HAP-1 (cell line): ENCODE measurements at regions not wholly inside any gene's neighbourhood (a gene's known extent, or its start where the extent isn't known, plus 50 kb on each side); places are given as distances from the start of the nearest gene placed in this dataset.

Experiments
- DNase-seq, 2 experiments: peaks; one replicate each; pipeline ENCODE4 v3.0.0-alpha.2; 2016 to 2020; ENCODE audit warnings: low spot score in 2 of 2
- H3K27me3 ChIP-seq: fragments of 250-450 bp; sonication (Bioruptor Pico); 2 replicates; pipeline ENCODE4 v1.5.1; 2020; ENCODE audit warnings: low read depth, mild to moderate bottlenecking, moderate library complexity
- H3K36me3 ChIP-seq: fragments of 250-450 bp; sonication (Bioruptor Pico); replicated peaks from 2 replicates; pipeline ENCODE4 v1.5.1; 2020; ENCODE audit warnings: mild to moderate bottlenecking
- H3K4me1 ChIP-seq: fragments of 250-450 bp; sonication (Bioruptor Pico); 2 replicates; pipeline ENCODE4 v1.5.1; 2020; ENCODE audit warnings: mild to moderate bottlenecking
- H3K4me3 ChIP-seq: fragments of 250-450 bp; sonication (Bioruptor Pico); 2 replicates; pipeline ENCODE4 v1.5.1; 2020; ENCODE audit warnings: mild to moderate bottlenecking, moderate library complexity
- H3K9me3 ChIP-seq: fragments of 250-450 bp; sonication (Bioruptor Pico); 2 replicates; pipeline ENCODE4 v1.5.1; 2020; ENCODE audit warnings: mild to moderate bottlenecking, moderate library complexity
- in situ Hi-C: fragments of 300-500 bp; cut with MboI; formaldehyde crosslinking; loops from 3 replicates; pipeline ENCODE4 v1.14.3; 2020; ENCODE audit warnings: low sequenced_read_pairs, inconsistent platforms, mixed read lengths

GRCh38 chr14:61616524-61617185, 78.7 kb upstream of the HIF1A start:
- H3K36me3 ChIP-seq = no peaks in the 10 kb centered on the region
- H3K9me3 ChIP-seq = no peaks in the 10 kb centered on the region
- DNase-seq = no peak
- no peak overlapping the region for H3K4me3 ChIP-seq
- peaks cover 13% of the 10 kb centered on the region for H3K27me3 ChIP-seq
- no peaks in the 10 kb centered on the region for H3K4me1 ChIP-seq
- in situ Hi-C loops = no loop called here

DNA sequence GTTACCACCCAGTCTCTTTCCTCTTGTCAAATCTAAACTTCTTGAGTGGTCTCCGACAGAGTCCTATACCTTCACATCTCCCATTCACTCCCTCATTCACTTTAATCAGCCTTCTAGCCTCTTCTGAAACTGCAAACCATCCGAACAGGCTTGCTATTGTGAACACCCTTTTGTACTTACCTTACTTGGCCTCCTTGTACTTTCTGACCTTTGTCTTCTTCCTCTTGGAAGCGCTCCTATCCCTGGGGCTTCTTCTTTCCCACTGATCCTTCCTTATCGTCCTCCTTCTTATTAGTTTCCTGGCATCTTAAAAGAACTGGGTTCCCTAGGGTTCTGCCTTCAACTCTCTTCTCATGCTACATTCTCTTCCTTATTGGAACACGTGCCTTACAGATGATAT, 76.9 kb upstream of the HIF1A start:
- H3K4me3 ChIP-seq = no peak overlapping the region
- no peaks in the 10 kb centered on the region for H3K4me1 ChIP-seq
- in situ Hi-C loops = no loop called here
- H3K36me3 ChIP-seq = no peaks in the 10 kb centered on the region
- H3K27me3 ChIP-seq = peaks cover 18% of the 10 kb centered on the region
- no peak for DNase-seq
- H3K9me3 ChIP-seq = no peaks in the 10 kb centered on the region

GRCh38 chr14:61619494-61619893, 75.8 kb upstream of the HIF1A start:
- in situ Hi-C loops = no loop called here
- Histone ChIP-seq H3K36me3 (no peaks in the 10 kb centered on the region), H3K4me1 (peaks cover 2% of the 10 kb centered on the region; the same call in 1 of the 2 replicates), H3K27me3 (peaks cover 22% of the 10 kb centered on the region), H3K4me3 (no peak overlapping the region), H3K9me3 (no peaks in the 10 kb centered on the region)
- no peak for DNase-seq

DNA sequence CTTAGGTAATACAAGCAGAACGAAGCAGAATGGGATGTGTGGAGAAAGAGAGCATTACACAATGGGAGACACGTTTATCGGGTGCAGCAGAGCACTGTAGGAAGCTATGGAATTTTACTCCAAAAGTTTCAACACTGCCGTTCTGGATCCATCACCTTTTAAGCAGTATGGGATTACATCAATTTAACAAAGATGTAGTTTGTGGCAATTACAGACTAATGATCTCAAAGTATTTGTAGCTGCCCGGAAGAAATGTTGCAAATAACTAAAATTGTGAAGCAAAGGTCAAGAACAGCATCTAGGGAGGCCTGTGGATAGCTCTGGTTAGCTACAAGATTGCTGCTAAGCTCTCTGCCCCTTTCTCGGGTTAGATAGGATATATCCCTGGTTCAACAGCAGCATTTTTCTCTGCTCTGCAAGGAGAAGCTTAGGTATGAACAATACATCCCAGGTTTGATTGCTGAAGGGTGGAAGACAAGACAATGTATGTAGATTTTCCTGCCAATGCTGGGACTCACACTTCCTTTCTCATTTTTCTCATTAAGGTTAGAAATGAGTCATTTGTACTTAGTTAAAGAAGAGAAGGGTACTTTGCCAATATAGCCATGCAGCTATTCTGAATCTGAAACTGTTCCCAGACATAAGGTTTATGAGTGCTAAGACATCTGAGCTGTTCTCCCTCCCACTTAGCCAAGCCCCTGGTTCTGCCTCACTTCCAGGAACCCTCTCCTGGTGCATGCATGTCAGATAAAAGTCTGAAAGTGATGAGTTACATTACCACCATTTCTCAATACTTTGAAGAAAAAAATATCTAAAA, 75.0 kb upstream of the HIF1A start:
- peaks cover 2% of the 10 kb centered on the region; the same call in 1 of the 2 replicates for H3K4me1 ChIP-seq
- no peak overlapping the region for H3K4me3 ChIP-seq
- H3K9me3 ChIP-seq = no peaks in the 10 kb centered on the region
- H3K27me3 ChIP-seq = peaks cover 27% of the 10 kb centered on the region
- in situ Hi-C loops = no loop called here
- no peak for DNase-seq
- H3K36me3 ChIP-seq = no peaks in the 10 kb centered on the region

DNA sequence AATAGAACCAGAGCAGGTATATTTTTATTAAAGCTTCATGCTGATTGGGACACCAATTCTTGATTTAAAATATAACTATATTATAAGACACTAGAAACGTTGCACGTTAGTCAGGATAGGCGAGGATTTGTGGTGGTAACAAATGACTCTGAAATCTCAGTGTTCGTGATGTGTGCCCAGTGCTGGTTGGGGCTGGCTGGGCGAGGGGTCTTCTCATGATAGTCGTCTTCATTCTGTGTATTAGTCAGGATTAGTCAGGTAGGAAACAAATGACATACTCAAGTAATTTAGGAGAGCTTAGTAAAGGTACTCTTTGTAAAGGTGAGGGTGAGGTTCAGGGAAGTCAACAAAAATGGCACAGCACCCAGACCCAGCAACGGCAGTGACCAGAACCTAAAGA, 73.9 kb upstream of the HIF1A start:
- H3K4me3 ChIP-seq = no peak overlapping the region

DNA sequence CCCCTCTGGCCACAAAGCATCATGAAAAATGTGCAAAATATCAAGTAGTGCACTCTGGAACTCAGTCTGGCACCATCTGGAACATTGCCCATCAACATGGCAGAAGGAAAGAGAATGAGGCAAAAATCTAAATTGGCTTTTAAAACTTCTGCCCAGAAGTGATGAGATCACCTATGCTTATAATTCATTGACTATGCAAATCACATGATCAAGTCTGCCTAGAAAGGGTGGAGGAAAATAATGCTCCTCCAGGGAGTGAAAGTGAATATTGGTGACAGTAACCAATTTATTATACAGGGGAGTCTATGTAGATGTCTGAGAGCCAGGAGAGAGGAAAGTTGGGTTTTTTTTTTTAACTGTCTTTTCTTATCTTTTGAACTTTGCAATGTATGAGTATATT, 73.3 kb upstream of the HIF1A start:
- no peak overlapping the region for H3K4me3 ChIP-seq
- H3K36me3 ChIP-seq = no peaks in the 10 kb centered on the region
- in situ Hi-C loops = no loop called here
- H3K9me3 ChIP-seq = no peaks in the 10 kb centered on the region
- DNase-seq = no peak
- H3K27me3 ChIP-seq = peaks cover 27% of the 10 kb centered on the region
- H3K4me1 ChIP-seq = peaks cover 2% of the 10 kb centered on the region; the same call in 1 of the 2 replicates

More for the DNA sequence above, 73.9 kb upstream of the HIF1A start:
- Histone ChIP-seq H3K4me1 (peaks cover 2% of the 10 kb centered on the region; the same call in 1 of the 2 replicates), H3K9me3 (no peaks in the 10 kb centered on the region), H3K36me3 (no peaks in the 10 kb centered on the region), H3K27me3 (peaks cover 27% of the 10 kb centered on the region)
- DNase-seq = no peak
- in situ Hi-C loops = no loop called here

DNA sequence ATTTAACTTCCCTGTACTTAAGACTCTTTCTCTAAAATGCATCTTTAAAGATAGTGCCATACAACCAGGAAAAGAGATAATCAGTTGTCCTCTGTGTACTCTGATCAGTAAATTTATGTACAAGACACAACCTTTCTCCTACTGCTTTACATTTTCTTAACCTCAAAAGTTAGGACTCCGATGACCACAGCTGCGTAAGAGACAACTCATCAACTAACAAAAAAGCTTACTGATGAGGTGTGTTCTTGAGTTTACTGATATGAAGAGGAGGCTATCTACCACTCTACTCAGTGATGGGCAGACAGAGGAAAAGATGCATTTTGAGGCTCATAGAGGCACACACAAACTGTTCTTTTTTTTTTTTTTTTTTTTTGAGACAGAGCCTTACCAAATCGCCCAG, 71.4 kb upstream of the HIF1A start:
- H3K4me1 ChIP-seq = peaks cover 2% of the 10 kb centered on the region; the same call in 1 of the 2 replicates
- peaks cover 25% of the 10 kb centered on the region for H3K27me3 ChIP-seq
- H3K4me3 ChIP-seq = no peak overlapping the region
- H3K9me3 ChIP-seq = no peaks in the 10 kb centered on the region
- H3K36me3 ChIP-seq = no peaks in the 10 kb centered on the region
- no peak for DNase-seq
- in situ Hi-C loops = no loop called here

DNA sequence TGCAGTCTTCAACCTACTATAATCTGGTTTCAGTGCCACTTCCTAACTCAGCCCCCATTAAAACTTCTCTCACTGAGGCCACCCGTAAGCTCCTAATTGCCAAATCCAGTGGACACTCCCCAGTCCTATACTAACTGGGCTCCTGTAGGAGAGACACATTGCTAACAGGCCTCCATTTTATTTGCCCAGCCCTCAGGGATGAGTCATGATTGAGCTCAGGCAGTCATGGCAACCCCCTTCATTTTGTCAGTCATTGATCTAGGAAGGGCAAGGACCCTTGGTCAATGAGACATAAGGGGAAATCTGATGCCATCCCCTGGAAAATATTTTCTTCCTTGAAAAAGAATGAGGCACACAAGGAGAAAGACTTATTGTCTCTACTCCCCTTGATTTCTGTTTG, 70.1 kb upstream of the HIF1A start:
- peaks cover 2% of the 10 kb centered on the region; the same call in 1 of the 2 replicates for H3K4me1 ChIP-seq
- no peak overlapping the region for H3K4me3 ChIP-seq
- DNase-seq = no peak
- in situ Hi-C loops = no loop called here
- H3K9me3 ChIP-seq = no peaks in the 10 kb centered on the region
- no peaks in the 10 kb centered on the region for H3K36me3 ChIP-seq
- peaks cover 26% of the 10 kb centered on the region for H3K27me3 ChIP-seq

DNA sequence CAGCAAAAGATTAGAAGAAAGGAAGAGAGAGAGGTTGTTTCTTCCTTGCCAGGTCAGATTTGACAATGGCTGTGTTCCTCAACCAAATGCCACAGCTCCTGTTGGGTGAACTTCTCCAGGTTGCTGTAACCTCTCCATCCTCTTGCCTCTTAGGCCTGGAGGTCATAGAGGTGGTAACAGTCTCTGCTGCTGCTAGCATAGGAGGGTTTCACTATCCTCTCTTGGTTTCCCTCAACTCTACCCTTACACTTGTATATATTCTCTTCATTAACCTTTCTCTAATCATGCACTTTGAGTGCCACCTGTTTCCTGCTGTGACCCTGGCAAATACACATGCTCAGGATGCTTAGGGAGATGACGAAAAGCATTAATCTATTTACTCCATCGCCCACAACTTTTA, 67.7 kb upstream of the HIF1A start:
- H3K27me3 ChIP-seq = peaks cover 22% of the 10 kb centered on the region
- DNase-seq = no peak
- H3K36me3 ChIP-seq = no peaks in the 10 kb centered on the region
- H3K4me3 ChIP-seq = no peak overlapping the region
- in situ Hi-C loops = no loop called here
- H3K4me1 ChIP-seq = peaks cover 2% of the 10 kb centered on the region; the same call in 1 of the 2 replicates
- H3K9me3 ChIP-seq = no peaks in the 10 kb centered on the region

GRCh38 chr14:61628016-61628725, 67.1 kb upstream of the HIF1A start:
- Histone ChIP-seq H3K4me3 (no peak overlapping the region), H3K27me3 (peaks cover 22% of the 10 kb centered on the region), H3K4me1 (peaks cover 2% of the 10 kb centered on the region; the same call in 1 of the 2 replicates), H3K36me3 (no peaks in the 10 kb centered on the region), H3K9me3 (no peaks in the 10 kb centered on the region)
- in situ Hi-C loops = no loop called here
- no peak for DNase-seq

GRCh38 chr14:61630399-61631044, 64.8 kb upstream of the HIF1A start:
- Histone ChIP-seq H3K4me1 (no peaks in the 10 kb centered on the region), H3K36me3 (no peaks in the 10 kb centered on the region), H3K27me3 (peaks cover 14% of the 10 kb centered on the region), H3K4me3 (no peak overlapping the region), H3K9me3 (no peaks in the 10 kb centered on the region)
- DNase-seq = no peak
- in situ Hi-C loops = no loop called here

GRCh38 chr14:61631045-61631687, 64.1 kb upstream of the HIF1A start:
- in situ Hi-C loops = no loop called here
- Histone ChIP-seq H3K4me1 (no peaks in the 10 kb centered on the region), H3K4me3 (no peak overlapping the region), H3K9me3 (no peaks in the 10 kb centered on the region), H3K27me3 (peaks cover 15% of the 10 kb centered on the region), H3K36me3 (no peaks in the 10 kb centered on the region)
- no peak for DNase-seq

- no peak for DNase-seq
- in situ Hi-C loops = no loop called here
- no peaks in the 10 kb centered on the region for H3K4me1 ChIP-seq
- H3K9me3 ChIP-seq = no peaks in the 10 kb centered on the region
- no peaks in the 10 kb centered on the region for H3K36me3 ChIP-seq
- peaks cover 26% of the 10 kb centered on the region for H3K27me3 ChIP-seq
- no peak overlapping the region for H3K4me3 ChIP-seq
Observed at GRCh38 chr14:61632401-61632800, 62.9 kb upstream of the HIF1A start.
